WTC11 (cell line): ENCODE measurements at regions not wholly inside any gene's neighbourhood (a gene's known extent, or its start where the extent isn't known, plus 50 kb on each side); places are given as distances from the start of the nearest gene placed in this dataset.

Experiments
- ATF1 ChIP-seq: sonication (generic); formaldehyde crosslinking; IDR thresholded peaks from 2 replicates; pipeline ENCODE4 v1.8.1; 2023; ENCODE audit warnings: mild to moderate bottlenecking, moderate library complexity, missing genetic modification reagents
- CTCF ChIP-seq: fragments of 200-600 bp; IDR thresholded peaks from 2 replicates; pipeline ENCODE4 v1.8.0; 2022; ENCODE audit warnings: antibody characterized with exemption
- JUN ChIP-seq: sonication (generic); formaldehyde crosslinking; IDR thresholded peaks from 2 replicates; pipeline ENCODE4 v1.8.0; 2023; ENCODE audit warnings: mild to moderate bottlenecking, missing genetic modification reagents
- NFE2L1 ChIP-seq: sonication (generic); formaldehyde crosslinking; IDR thresholded peaks from 2 replicates; pipeline ENCODE4 v1.8.1; 2023; ENCODE audit warnings: missing genetic modification reagents
- NR2C2 ChIP-seq: sonication (generic); formaldehyde crosslinking; IDR thresholded peaks from 2 replicates; pipeline ENCODE4 v1.8.0; 2022; ENCODE audit warnings: mild to moderate bottlenecking, missing genetic modification reagents
- NR3C1 ChIP-seq: sonication (generic); formaldehyde crosslinking; conservative IDR thresholded peaks from 2 replicates; pipeline ENCODE4 v1.8.1; 2023; ENCODE audit warnings: low read depth, mild to moderate bottlenecking, missing genetic modification reagents
- TCF7 ChIP-seq: sonication (generic); formaldehyde crosslinking; IDR thresholded peaks from 2 replicates; pipeline ENCODE4 v1.8.0; 2022; ENCODE audit warnings: mild to moderate bottlenecking, low read depth, missing genetic modification reagents, moderate library complexity
- USF1 ChIP-seq: sonication (generic); formaldehyde crosslinking; IDR thresholded peaks from 2 replicates; pipeline ENCODE4 v1.8.0; 2022; ENCODE audit warnings: mild to moderate bottlenecking, missing genetic modification reagents
- ZNF138 ChIP-seq: sonication (generic); formaldehyde crosslinking; conservative IDR thresholded peaks from 2 replicates; pipeline ENCODE4 v1.8.1; 2022; ENCODE audit warnings: mild to moderate bottlenecking, moderate library complexity, missing genetic modification reagents

- TF ChIP-seq CTCF (no peak), TCF7 (CRISPR knock-in tag) (no peak), USF1 (CRISPR knock-in tag) (no peak), NR2C2 (CRISPR knock-in tag) (no peak), JUN (CRISPR knock-in tag) (no peak), ZNF138 (CRISPR knock-in tag) (no peak), NFE2L1 (no peak), ATF1 (CRISPR knock-in tag) (no peak), NR3C1 (no peak)
Observed at GRCh38 chr14:25350021-25350420, 300.1 kb upstream of the STXBP6 start.
